ENCODE measurements at regions not wholly inside any gene's neighbourhood (a gene's known extent, or its start where the extent isn't known, plus 50 kb on each side); places are given as distances from the start of the nearest gene placed in this dataset.

- TF ChIP-seq CEBPB (IDR thresholded peaks at IDR 0.05) (no peak), EGR1 (IDR thresholded peaks at IDR 0.05) (no peak), ZBTB7A (IDR thresholded peaks at IDR 0.05; ENCODE audit: low read depth) (no peak), TAF1 (IDR thresholded peaks at IDR 0.05; ENCODE audit: low read depth) (no peak), TEAD4 (IDR thresholded peaks at IDR 0.05) (no peak), EP300 (IDR thresholded peaks at IDR 0.05; ENCODE audit: borderline replicate concordance) (no peak), YY1 (IDR thresholded peaks at IDR 0.05; ENCODE audit: low read depth) (no peak)
Measured at GRCh38 chr6:68339488-68340131, 295.5 kb upstream of the ADGRB3 start.
